ENCODE measurements at regions not wholly inside any gene's neighbourhood (a gene's known extent, or its start where the extent isn't known, plus 50 kb on each side); places are given as distances from the start of the nearest gene placed in this dataset.

DNA sequence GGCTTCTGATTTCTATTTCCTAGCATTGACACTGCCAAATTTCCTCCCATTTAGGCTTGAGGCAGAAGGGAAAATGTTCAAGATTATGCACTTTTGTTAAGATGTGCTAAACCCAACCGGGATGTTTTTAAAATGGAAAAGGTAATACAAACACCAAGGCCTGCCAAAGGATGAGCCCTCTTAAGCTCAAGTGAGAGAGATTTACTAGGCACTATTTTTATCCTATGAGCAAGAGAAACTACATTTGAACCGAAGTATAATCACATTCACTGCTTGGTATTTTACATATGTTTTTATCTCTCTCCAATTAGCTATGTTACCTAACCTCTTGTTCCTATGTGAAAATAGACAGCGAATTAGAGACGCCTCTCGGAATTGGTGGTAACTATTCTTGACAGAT is 295.8 kb downstream of the GABRB3 start:
- Mint-ChIP-seq H3K4me1 (ENCODE audit: low read depth) (no peaks in the 10 kb centered on the region), H3K36me3 (ENCODE audit: low read depth) (no peaks in the 10 kb centered on the region), H3K9me3 (peaks cover 42% of the 10 kb centered on the region)

DNA sequence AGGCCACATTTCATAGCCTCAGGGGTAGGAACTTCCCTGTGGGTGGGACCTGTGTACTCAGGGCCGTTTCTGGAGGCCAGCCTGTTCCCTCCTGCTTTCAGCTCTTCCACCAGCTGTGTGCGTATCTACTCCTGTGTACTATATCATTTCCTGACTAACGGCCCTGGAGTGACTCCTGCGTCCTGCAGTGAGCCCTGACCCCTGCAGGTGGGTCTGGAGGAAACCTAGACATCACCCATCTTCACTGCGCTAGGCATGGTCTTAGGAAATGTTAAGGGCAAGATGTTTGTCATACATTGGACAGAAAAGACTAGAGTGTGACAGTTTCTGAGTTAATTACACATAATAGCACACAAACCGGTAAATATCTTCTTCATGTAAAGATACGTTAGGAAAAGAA is 297.3 kb downstream of the GABRB3 start:
- no peaks in the 10 kb centered on the region for H3K27me3 Mint-ChIP-seq (ENCODE audit: low read depth)
- no peaks in the 10 kb centered on the region for H3K36me3 Mint-ChIP-seq (ENCODE audit: low read depth)
- no peak overlapping the region for H3K4me3 Mint-ChIP-seq
- H3K27ac Mint-ChIP-seq = no peak overlapping the region
- H3K9me3 Mint-ChIP-seq = peaks cover 44% of the 10 kb centered on the region
- H3K4me1 Mint-ChIP-seq (ENCODE audit: low read depth) = no peaks in the 10 kb centered on the region

More for the DNA sequence above, 295.8 kb downstream of the GABRB3 start:
- H3K27ac Mint-ChIP-seq = no peak overlapping the region
- H3K27me3 Mint-ChIP-seq (ENCODE audit: low read depth) = no peaks in the 10 kb centered on the region
- no peak overlapping the region for H3K4me3 Mint-ChIP-seq

DNA sequence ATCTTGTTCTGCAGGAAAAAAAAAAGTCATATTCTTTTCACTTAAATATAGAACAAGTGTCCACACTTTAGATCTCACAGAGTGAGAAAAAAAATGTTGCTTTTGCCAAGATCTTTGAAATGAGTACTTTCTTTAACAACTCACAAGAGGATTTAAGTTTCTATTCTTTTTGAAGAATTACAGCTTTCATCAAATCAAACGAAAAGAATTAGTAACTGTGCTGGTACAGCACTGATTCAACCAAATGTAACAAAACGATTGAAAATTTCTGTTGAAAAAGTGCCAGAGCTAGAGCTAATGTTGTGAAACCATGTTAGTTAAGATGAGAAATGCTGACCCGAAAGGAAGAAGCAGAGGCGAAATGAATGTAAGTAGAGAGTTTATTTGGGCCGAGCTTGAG is 300.2 kb downstream of the GABRB3 start:
- Mint-ChIP-seq H3K4me1 (ENCODE audit: low read depth) (no peaks in the 10 kb centered on the region), H3K36me3 (ENCODE audit: low read depth) (no peaks in the 10 kb centered on the region), H3K27ac (no peak overlapping the region), H3K4me3 (no peak overlapping the region), H3K27me3 (ENCODE audit: low read depth) (no peaks in the 10 kb centered on the region), H3K9me3 (peaks cover 57% of the 10 kb centered on the region)

DNA sequence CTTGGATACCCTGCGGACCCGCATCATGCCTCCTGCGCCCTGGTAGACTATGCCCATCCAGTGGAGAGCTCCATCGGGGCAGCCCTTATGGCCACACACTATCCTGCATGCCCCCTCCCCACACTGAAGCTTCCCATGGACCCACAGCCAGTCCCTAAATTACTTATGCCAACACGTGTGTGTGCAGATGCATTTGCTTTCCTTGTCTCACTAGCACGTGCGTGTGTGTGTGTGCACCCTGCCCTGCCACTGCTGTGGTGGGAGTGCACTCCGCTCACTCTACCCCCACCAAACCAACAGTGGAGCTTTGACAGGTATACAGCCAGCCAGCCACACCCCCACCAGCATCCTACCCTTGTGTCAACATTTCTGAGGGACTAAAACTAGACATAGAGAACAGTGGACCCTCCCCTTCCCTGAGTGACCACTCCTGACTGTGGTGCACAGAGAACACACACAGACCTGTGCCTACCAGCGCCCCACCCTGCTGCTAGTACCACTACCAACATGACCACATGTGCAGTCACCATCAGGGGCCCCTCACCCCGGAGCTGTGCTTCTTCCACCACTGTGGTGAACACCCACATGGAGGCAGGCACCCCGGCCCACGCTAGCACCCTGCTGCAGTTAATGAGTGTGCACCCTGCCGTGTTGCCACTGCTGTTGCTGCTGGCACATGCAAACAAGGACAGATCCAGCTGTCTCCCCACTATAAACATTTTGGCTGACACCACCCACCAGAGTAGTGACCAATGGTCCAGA is 310.8 kb downstream of the GABRB3 start:
- Mint-ChIP-seq H3K27me3 (ENCODE audit: low read depth) (no peaks in the 10 kb centered on the region), H3K36me3 (ENCODE audit: low read depth) (no peaks in the 10 kb centered on the region), H3K9me3 (peaks cover 68% of the 10 kb centered on the region), H3K27ac (no peak overlapping the region), H3K4me1 (ENCODE audit: low read depth) (no peaks in the 10 kb centered on the region), H3K4me3 (no peak overlapping the region)

DNA sequence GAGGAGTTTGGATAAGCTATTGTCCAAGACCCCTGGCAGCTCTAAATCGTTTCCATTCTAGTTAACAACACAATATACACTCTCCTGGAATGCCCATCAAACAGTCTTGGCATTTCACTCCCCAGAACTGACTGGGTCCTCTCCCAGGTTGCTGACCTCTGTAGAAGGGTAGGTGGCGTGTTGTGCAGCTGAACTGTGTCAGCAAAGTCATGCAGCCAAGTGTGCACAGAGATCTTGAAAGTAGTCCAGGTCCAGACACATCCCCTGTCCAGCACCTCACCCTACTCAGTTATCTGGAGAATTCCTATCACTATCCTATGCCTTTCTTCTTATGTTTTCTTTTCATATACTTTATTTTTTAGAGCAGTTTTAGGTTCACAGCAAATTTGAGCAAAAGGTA is 312.7 kb downstream of the GABRB3 start:
- H3K36me3 Mint-ChIP-seq (ENCODE audit: low read depth) = no peaks in the 10 kb centered on the region
- no peak overlapping the region for H3K27ac Mint-ChIP-seq
- H3K4me3 Mint-ChIP-seq = no peak overlapping the region
- H3K9me3 Mint-ChIP-seq = peaks cover 68% of the 10 kb centered on the region
- no peaks in the 10 kb centered on the region for H3K4me1 Mint-ChIP-seq (ENCODE audit: low read depth)
- H3K27me3 Mint-ChIP-seq (ENCODE audit: low read depth) = no peaks in the 10 kb centered on the region

DNA sequence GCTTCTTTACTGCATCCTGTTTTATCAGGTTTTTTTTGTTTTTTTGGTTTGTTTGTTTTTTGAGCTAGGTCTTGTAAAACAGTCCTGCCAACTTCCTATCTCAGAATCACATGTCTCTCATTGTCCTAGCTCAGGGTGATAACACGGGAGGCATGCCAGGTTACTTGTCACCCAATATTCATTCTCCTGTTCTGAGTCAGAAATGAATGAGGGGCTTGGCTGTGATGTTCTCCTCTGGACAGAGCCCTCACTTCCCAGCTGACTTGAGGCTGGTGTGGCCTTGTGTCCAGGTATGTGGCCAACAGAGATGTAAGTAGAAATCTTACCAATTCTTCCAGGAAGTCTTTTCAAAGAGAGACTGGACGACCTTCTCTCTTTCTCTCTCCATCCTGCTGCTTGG is 317.0 kb downstream of the GABRB3 start:
- Mint-ChIP-seq H3K27me3 (ENCODE audit: low read depth) (no peaks in the 10 kb centered on the region), H3K27ac (no peak overlapping the region), H3K36me3 (ENCODE audit: low read depth) (no peaks in the 10 kb centered on the region), H3K4me1 (ENCODE audit: low read depth) (no peaks in the 10 kb centered on the region), H3K4me3 (no peak overlapping the region), H3K9me3 (peaks cover 61% of the 10 kb centered on the region)

DNA sequence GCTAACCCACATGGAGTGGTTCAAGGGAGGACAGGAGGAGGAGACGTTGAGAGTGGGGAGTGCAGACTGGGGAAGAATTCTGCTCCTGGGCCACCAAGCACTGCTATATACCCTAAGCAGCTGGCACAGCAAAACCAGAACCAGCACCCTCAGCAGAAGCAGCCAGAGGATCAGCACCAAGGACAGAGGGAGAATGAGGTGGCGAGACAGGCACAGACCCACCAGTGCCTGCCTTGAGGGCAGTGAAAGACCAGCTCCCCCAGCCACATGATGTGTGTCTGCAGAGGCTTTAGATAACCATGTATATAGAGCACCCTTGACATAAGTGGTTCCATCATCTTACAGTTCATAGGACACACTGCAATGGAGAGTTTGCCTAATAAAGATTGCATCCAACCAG is 319.0 kb downstream of the GABRB3 start:
- Mint-ChIP-seq H3K4me3 (no peak overlapping the region), H3K27ac (no peak overlapping the region), H3K4me1 (ENCODE audit: low read depth) (no peaks in the 10 kb centered on the region), H3K9me3 (peaks cover 59% of the 10 kb centered on the region), H3K27me3 (ENCODE audit: low read depth) (no peaks in the 10 kb centered on the region), H3K36me3 (ENCODE audit: low read depth) (no peaks in the 10 kb centered on the region)

DNA sequence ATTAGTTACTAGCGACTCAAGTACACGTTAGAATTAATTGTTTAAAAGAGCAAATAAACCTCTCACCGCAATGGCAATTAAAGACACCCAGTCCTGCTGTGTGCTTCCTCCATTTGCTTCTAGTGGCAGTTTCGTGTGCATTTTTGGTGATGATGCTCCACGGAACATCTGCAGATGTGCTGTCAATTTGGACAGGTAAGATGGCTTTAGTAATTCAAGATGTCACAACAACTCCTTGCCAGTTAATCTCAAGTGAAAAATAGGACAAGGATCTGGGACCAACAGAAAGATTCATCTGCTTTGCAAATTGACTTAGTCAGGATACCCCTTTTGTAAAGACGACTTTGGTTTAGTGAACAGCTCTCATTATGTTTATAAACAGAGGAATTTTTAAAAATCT is 320.9 kb downstream of the GABRB3 start:
- no peak overlapping the region for H3K27ac Mint-ChIP-seq
- H3K4me1 Mint-ChIP-seq (ENCODE audit: low read depth) = no peaks in the 10 kb centered on the region
- H3K9me3 Mint-ChIP-seq = peaks cover 42% of the 10 kb centered on the region

DNA sequence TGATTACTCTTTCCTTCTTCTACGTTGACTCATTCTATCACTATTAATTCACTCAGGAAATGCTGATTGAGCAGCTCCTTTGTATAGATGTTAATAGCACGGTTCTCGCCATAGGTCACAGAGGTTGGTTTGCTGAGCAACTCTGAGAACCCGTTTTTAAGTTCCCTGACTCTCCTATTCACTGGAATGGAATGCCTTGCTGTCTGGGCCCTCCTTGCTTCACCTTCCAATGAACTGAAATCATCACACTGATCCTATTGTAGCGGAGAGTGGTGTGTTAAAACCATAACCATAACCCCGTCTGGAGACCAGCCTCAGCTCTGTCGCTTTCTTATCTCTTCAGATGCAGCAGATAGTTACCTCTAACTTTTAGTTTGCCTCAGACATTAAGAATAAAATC is 323.6 kb downstream of the GABRB3 start:
- Mint-ChIP-seq H3K4me1 (ENCODE audit: low read depth) (no peaks in the 10 kb centered on the region), H3K27ac (no peak overlapping the region), H3K9me3 (peaks cover 24% of the 10 kb centered on the region), H3K27me3 (ENCODE audit: low read depth) (no peaks in the 10 kb centered on the region), H3K4me3 (no peak overlapping the region), H3K36me3 (ENCODE audit: low read depth) (no peaks in the 10 kb centered on the region)

More for the DNA sequence above, 320.9 kb downstream of the GABRB3 start:
- Mint-ChIP-seq H3K27me3 (ENCODE audit: low read depth) (no peaks in the 10 kb centered on the region), H3K4me3 (no peak overlapping the region), H3K36me3 (ENCODE audit: low read depth) (no peaks in the 10 kb centered on the region)

DNA sequence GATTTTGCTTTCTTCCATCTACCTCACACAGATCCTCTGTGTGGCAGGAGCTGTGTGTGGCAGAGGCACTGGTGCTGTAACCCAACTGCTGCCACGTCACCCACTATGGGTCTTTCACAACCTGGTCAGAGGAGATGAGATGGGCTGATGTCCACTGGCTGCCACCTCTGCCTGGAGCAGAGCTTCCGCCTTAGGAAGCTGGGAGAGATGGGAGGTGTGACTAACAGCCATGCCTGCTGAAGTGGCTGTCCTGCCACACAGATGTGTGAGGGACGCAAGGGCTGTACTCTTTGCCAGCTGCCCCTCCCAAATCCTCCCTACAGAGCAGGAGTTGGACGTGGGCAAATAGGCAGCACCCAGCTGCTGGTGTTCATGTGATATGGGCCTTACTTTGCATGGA is 329.5 kb downstream of the GABRB3 start:
- Mint-ChIP-seq H3K36me3 (ENCODE audit: low read depth) (no peaks in the 10 kb centered on the region), H3K9me3 (peaks cover 16% of the 10 kb centered on the region), H3K4me1 (ENCODE audit: low read depth) (no peaks in the 10 kb centered on the region)

DNA sequence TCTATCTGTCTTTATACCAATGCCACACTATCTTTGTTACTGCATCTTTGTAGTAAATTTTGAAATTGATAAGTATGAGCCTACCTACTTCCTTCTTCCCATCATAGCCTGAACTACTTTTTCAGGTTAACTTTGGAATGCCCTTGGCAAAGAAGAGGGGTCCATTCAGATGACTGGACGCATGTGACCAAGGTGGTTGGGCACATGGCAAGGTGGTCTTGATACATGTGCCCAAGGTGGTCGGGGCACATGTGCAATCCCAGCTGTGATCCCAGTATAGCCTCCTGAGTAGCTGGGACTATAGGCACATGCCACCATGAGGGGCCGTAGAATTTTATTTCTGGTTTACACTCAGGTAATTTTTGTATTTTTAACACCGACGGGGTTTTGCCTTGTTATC is 330.2 kb downstream of the GABRB3 start:
- Mint-ChIP-seq H3K4me1 (ENCODE audit: low read depth) (no peaks in the 10 kb centered on the region), H3K27ac (no peak overlapping the region), H3K36me3 (ENCODE audit: low read depth) (no peaks in the 10 kb centered on the region), H3K27me3 (ENCODE audit: low read depth) (no peaks in the 10 kb centered on the region), H3K4me3 (no peak overlapping the region), H3K9me3 (peaks cover 18% of the 10 kb centered on the region)

More for the DNA sequence above, 329.5 kb downstream of the GABRB3 start:
- no peak overlapping the region for H3K4me3 Mint-ChIP-seq
- H3K27me3 Mint-ChIP-seq (ENCODE audit: low read depth) = no peaks in the 10 kb centered on the region
- no peak overlapping the region for H3K27ac Mint-ChIP-seq

DNA sequence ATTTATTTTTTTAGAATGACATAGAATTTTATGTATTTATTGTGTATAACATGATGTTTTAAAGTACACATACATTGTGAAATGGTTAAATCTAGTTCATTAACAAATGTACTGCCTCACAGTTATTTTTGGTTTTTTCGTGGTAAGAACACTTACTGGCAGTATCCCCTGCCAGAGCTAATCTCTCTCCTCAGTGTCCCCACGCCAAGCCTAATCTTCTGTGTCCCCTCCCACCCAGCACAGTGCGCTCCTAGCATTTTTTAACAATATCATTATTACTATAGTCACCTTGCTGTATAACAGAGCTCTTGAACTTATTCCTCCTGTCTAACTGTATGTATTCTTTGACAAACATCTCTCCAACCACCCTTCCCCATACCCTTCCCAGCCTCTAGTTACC is 333.2 kb downstream of the GABRB3 start:
- Mint-ChIP-seq H3K9me3 (peaks cover 22% of the 10 kb centered on the region), H3K27me3 (ENCODE audit: low read depth) (no peaks in the 10 kb centered on the region), H3K4me1 (ENCODE audit: low read depth) (no peaks in the 10 kb centered on the region), H3K36me3 (ENCODE audit: low read depth) (no peaks in the 10 kb centered on the region), H3K27ac (no peak overlapping the region), H3K4me3 (no peak overlapping the region)

DNA sequence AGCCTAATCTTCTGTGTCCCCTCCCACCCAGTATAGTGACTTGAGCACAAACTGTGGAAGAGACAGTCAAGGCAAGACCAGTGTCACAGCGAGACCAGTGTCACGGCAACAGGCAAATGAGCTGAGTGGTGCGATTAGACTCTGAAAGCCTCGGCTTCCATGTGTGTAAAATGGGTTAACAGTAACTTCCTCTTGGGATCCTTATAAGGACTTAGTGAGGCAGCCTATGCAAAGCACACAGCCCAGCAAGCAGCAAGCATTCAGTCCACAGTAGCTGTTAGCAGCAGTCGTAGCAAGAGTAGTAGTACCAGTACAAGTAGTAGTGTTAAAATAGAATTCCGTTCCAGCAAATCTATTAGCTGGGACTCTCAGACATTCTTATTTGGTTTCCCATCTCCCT is 334.1 kb downstream of the GABRB3 start:
- Mint-ChIP-seq H3K9me3 (peaks cover 28% of the 10 kb centered on the region), H3K27me3 (ENCODE audit: low read depth) (no peaks in the 10 kb centered on the region), H3K27ac (no peak overlapping the region), H3K4me3 (no peak overlapping the region), H3K4me1 (ENCODE audit: low read depth) (no peaks in the 10 kb centered on the region), H3K36me3 (ENCODE audit: low read depth) (no peaks in the 10 kb centered on the region)

DNA sequence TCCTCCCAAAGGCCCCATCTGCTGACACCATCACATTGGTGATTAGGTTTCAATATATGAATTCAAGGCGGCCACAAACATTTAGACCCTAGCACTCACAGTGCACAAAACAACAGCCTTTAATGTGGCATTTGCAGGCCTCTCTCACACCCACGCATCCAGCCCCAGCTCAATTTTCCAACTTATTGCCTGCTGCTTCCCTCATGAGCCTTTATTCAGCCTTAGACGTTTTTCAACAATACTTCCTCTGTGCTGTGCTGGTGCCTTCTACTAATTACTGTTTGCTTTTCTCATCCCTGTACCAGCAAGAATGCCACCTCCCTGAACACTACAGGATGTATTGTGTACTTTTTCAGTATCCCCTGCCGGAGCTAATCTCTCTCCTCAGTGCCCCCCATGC is 334.6 kb downstream of the GABRB3 start:
- no peaks in the 10 kb centered on the region for H3K4me1 Mint-ChIP-seq (ENCODE audit: low read depth)
- no peak overlapping the region for H3K27ac Mint-ChIP-seq
- H3K4me3 Mint-ChIP-seq = no peak overlapping the region
- peaks cover 33% of the 10 kb centered on the region for H3K9me3 Mint-ChIP-seq
- no peaks in the 10 kb centered on the region for H3K36me3 Mint-ChIP-seq (ENCODE audit: low read depth)
- no peaks in the 10 kb centered on the region for H3K27me3 Mint-ChIP-seq (ENCODE audit: low read depth)

DNA sequence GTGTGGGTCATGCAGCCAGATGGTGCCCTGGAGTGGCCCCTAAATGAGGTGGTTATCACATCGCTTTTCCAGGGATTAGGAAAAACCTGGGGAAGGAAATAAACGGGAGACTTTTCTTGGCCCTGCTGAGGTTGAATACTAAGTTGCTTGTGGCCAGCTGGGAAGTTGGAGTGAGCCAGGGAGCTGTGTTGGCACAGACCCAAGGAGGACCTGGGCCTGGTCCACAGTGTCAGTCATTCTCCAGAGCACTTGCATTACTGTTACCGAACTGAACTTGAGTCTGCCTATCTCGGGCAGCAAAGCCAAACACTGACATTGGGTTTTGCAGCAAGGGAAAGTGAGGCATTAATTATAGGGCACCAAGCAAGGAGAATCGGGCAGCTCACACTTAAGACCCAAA is 339.0 kb downstream of the GABRB3 start:
- no peak overlapping the region for H3K27ac Mint-ChIP-seq
- H3K9me3 Mint-ChIP-seq = peaks cover 43% of the 10 kb centered on the region
- H3K36me3 Mint-ChIP-seq (ENCODE audit: low read depth) = no peaks in the 10 kb centered on the region
- no peaks in the 10 kb centered on the region for H3K4me1 Mint-ChIP-seq (ENCODE audit: low read depth)
- H3K4me3 Mint-ChIP-seq = no peak overlapping the region
- no peaks in the 10 kb centered on the region for H3K27me3 Mint-ChIP-seq (ENCODE audit: low read depth)

DNA sequence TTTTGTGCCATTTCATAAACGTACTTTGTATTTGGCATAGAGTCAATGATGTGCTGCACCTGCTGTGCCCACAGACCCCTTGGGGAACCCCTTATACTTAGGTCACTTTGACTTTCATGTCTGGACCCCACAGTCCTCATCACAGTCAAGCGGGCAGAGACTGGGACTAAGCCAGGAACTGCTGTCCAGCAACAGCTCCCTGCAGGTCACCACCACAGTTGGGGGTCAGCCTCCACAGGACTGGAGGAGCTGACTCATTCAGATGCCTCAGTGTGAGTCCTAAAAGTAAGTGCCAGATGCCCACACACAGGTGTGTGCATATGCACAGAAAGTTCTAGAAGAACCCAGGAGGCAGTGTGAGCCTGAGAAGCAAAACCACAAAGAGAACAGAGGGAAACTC is 339.8 kb downstream of the GABRB3 start:
- H3K36me3 Mint-ChIP-seq (ENCODE audit: low read depth) = no peaks in the 10 kb centered on the region
- no peaks in the 10 kb centered on the region for H3K27me3 Mint-ChIP-seq (ENCODE audit: low read depth)
- H3K4me1 Mint-ChIP-seq (ENCODE audit: low read depth) = no peaks in the 10 kb centered on the region
- no peak overlapping the region for H3K4me3 Mint-ChIP-seq
- H3K27ac Mint-ChIP-seq = no peak overlapping the region
- H3K9me3 Mint-ChIP-seq = peaks cover 39% of the 10 kb centered on the region

All from T-helper 1 cell treated with Interleukin-12 subunit alpha and Interleukin-12 subunit beta and Interleukin-4 antibody, amounts not matched to agents 30 μg/mL and 1 μg/mL, for 36 hours (primary cell).